ENCODE measurements at regions not wholly inside any gene's neighbourhood (a gene's known extent, or its start where the extent isn't known, plus 50 kb on each side); places are given as distances from the start of the nearest gene placed in this dataset.
A peak's percentile ranks its signal among the peaks of the same experiment; 100 is the strongest.

- Histone ChIP-seq H3K79me1 (ENCODE audit: low read depth, low read length) (no peaks in the 10 kb centered on the region), H2BK120ac (replicated peaks; ENCODE audit: low read depth, low read length) (no peak overlapping the region), H2AK5ac (ENCODE audit: low read depth, low read length) (0 out of 2 replicates have a peak overlapping the region, but pooled peaks have one; percentile 5), H3K27ac (ENCODE audit: low read depth, low read length) (no peak overlapping the region), H3K18ac (ENCODE audit: extremely low read depth, low read length) (no peak overlapping the region), H3K27me3 (replicated peaks in 1 of 4; ENCODE audit: control insufficient read depth in 3 of 4, extremely low read depth in 1 of 4, insufficient read depth in 3 of 4, low read length in 3 of 4) (peaks cover 31 to 62% (median 58%) of the 10 kb centered on the region in 4 experiments), H4K20me1 (replicated peaks in 1 of 2; ENCODE audit: control insufficient read depth in 1 of 2, insufficient read depth in 2 of 2, low read length in 2 of 2) (peaks cover 0 to 1% of the 10 kb centered on the region in 2 experiments), H2BK20ac (ENCODE audit: low read length) (no peak overlapping the region), H2BK15ac (ENCODE audit: low read length) (0 out of 2 replicates have a peak overlapping the region, but pooled peaks have one; percentile 46), H3K4ac (replicated peaks; ENCODE audit: insufficient read length, low read depth, low read length) (no peak overlapping the region), H3K23me2 (ENCODE audit: low read depth, low read length) (peaks cover 12% of the 10 kb centered on the region; the same call in 1 of the 2 replicates), H2BK12ac (ENCODE audit: low read depth, low read length) (no peak overlapping the region), H4K91ac (replicated peaks; ENCODE audit: insufficient read length, low read length) (no peak overlapping the region), H3K4me1 (replicated peaks in 1 of 4; ENCODE audit: control insufficient read depth in 3 of 4, insufficient read depth in 4 of 4, low read length in 3 of 4) (peaks cover 5 to 22% (median 18%) of the 10 kb centered on the region in 4 experiments), H3K36me3 (ENCODE audit: control insufficient read depth in 2 of 4, insufficient read depth in 4 of 4, low read length in 3 of 4) (no peaks in the 10 kb centered on the region), H2AFZ (ENCODE audit: low read length) (no peak overlapping the region), H4K5ac (ENCODE audit: insufficient read length, low read depth, low read length) (no peak overlapping the region), H3K23ac (ENCODE audit: insufficient read length) (no peak overlapping the region), H3K9ac (replicated peaks in 1 of 4; ENCODE audit: extremely low read depth in 1 of 4, low read depth in 3 of 4, low read length in 3 of 4) (no peak overlapping the region), H3K4me2 (ENCODE audit: insufficient read depth in 1 of 2, low read depth in 2 of 2, low read length in 2 of 2) (no peak overlapping the region), H2BK5ac (ENCODE audit: low read depth, low read length) (no peak overlapping the region), H3K9me3 (ENCODE audit: insufficient read depth in 2 of 2, low read depth in 1 of 2, low read length in 1 of 2) (no peaks in the 10 kb centered on the region; a peak in 1 of 4 replicates), H4K8ac (ENCODE audit: extremely low read depth, insufficient read depth, low read length) (no peak overlapping the region), H3K56ac (replicated peaks; ENCODE audit: insufficient read length, low read depth, low read length) (no peak overlapping the region), H3K4me3 (ENCODE audit: extremely low read depth in 1 of 4, insufficient read depth in 2 of 4, low read depth in 3 of 4, low read length in 4 of 4) (no peak overlapping the region), H3K14ac (ENCODE audit: insufficient read length) (no peak overlapping the region), H3K79me2 (ENCODE audit: control insufficient read depth in 1 of 2, insufficient read depth in 2 of 2, low read length in 2 of 2) (no peaks in the 10 kb centered on the region)
- 65% methylated on average over 9 of the region's 12 CpGs; no CpG with 5 or more reads in 1 of the 2 experiments for WGBS, 2 experiments (ENCODE audit: extremely low coverage in 1 of 2, insufficient coverage in 1 of 2, insufficient read length in 1 of 2, insufficient replicate concordance in 2 of 2, low coverage in 1 of 2, low lambda C conversion rate in 2 of 2, missing lambda C conversion rate in 1 of 2)
- FAIRE-seq (no peak), DNase-seq (ENCODE audit: low read depth in 1 of 2, low spot score in 2 of 2) (no peak)
- POLR2A ChIA-PET (ENCODE audit: partially characterized antibody), result no interaction called here
- CTCF ChIA-PET (ENCODE audit: partially characterized antibody), result interaction anchor here (0.6 to 1.0 kb wide), 2 partner anchors 170 to 1088 kb away, joined by 3 to 4 read pairs; no protein-coding TSS in a partner anchor
- TF ChIP-seq BRCA1 (IDR thresholded peaks at IDR 0.05; ENCODE audit: low read depth, low read length), result no peak
- no peak for TF ChIP-seq BCL11A (IDR thresholded peaks at IDR 0.05; ENCODE audit: low read depth in 2 of 2, low read length in 2 of 2)
Observed at GRCh38 chr9:129440435-129441186, 180.3 kb downstream of the C9orf50 start.
